A549 (cell line): ENCODE measurements at regions not wholly inside any gene's neighbourhood (a gene's known extent, or its start where the extent isn't known, plus 50 kb on each side); places are given as distances from the start of the nearest gene placed in this dataset.

ENCODE experiments used
- ATAC-seq, 2 experiments: fragments of 200-7000 bp in 1 of 2; fragments of >200 bp in 1 of 2; cut with Nextera tagmentation in 1 of 2; cut with Tn5 transposase in 1 of 2; 3 replicates each; pipeline versions ENCODE4 v1.8.0 to v1.9.1; 2018 to 2020; ENCODE audit warnings: mild to moderate bottlenecking in 1 of 2, moderate library complexity in 1 of 2
- CTCF ChIA-PET: fragments of 300-600 bp; sonication (Branson Sonifier 250); formaldehyde crosslinking; extraction: SDS; loops from one replicate; lab custom pipeline; 2021; ENCODE audit warnings: antibody characterized with exemption, inconsistent platforms; lab: Yijun Ruan, JAX
- POLR2A ChIA-PET: fragments of 350-600 bp; formaldehyde crosslinking; extraction: SDS; loops from one replicate; lab custom pipeline; 2021; ENCODE audit warnings: antibody characterized with exemption, inconsistent platforms; lab: Yijun Ruan, JAX
- DNase-seq, 2 experiments: peaks; one replicate each; pipeline versions ENCODE4 v3.0.0 to v3.0.0-alpha.2; 2011 to 2016; ENCODE audit warnings: low read depth in 1 of 2, low spot score in 1 of 2
- FAIRE-seq: peaks from 2 replicates; lab custom pipeline; 2011; peaks lifted over from hg19 to GRCh38; lab: Jason Lieb, UNC
- H3K27ac ChIP-seq, 2 experiments: fragments of >200 bp; sonication (Bioruptor Twin); formaldehyde crosslinking; 3 replicates each; pipeline ENCODE4 v1.5.1; 2016 to 2017
- H3K4me1 ChIP-seq: fragments of >200 bp; sonication (Bioruptor Twin); formaldehyde crosslinking; 3 replicates; pipeline ENCODE4 v1.6.1; 2016
- H3K4me2 ChIP-seq: fragments of >200 bp; sonication (Bioruptor Twin); formaldehyde crosslinking; 3 replicates; pipeline ENCODE4 v1.6.1; 2016
- H3K4me3 ChIP-seq: fragments of >200 bp; sonication (Bioruptor Twin); formaldehyde crosslinking; 3 replicates; pipeline ENCODE4 v1.5.1; 2016
- H3K9me3 ChIP-seq: fragments of >200 bp; sonication (Bioruptor Twin); formaldehyde crosslinking; 3 replicates; pipeline ENCODE4 v1.6.1; 2016
- BCL3 ChIP-seq: fragments of >200 bp; sonication (Bioruptor Twin); formaldehyde crosslinking; IDR thresholded peaks from 3 replicates; pipeline ENCODE4 v1.6.1; 2016
- CHD2 ChIP-seq: fragments of 150-350 bp; IDR thresholded peaks from 2 replicates; pipeline ENCODE4 v1.6.1; 2014; ENCODE audit warnings: low read length; ENCODE audit not compliant: partially characterized antibody
- E2F6 ChIP-seq: IDR thresholded peaks from 2 replicates; pipeline ENCODE4 v1.6.1; 2012; ENCODE audit warnings: low read depth, borderline replicate concordance
- EP300 ChIP-seq, 2 experiments: fragments of >200 bp; sonication (Bioruptor Twin); formaldehyde crosslinking; IDR thresholded peaks; 2 replicates in 1 of 2; 3 replicates in 1 of 2; pipeline ENCODE4 v1.6.1; 2016 to 2017
- FOSL2 ChIP-seq, 2 experiments: fragments of 450-650 bp in 1 of 2; fragments of >200 bp in 1 of 2; sonication (Bioruptor Twin) in 1 of 2; formaldehyde crosslinking; IDR thresholded peaks; 2 replicates each; pipeline versions ENCODE4 v1.5.0 to v1.6.1; 2016 to 2020; ENCODE audit warnings: mild to moderate bottlenecking in 1 of 2, moderate library complexity in 1 of 2
- HEYL ChIP-seq: fragments of 250-450 bp; sonication (Bioruptor Pico); IDR thresholded peaks from 2 replicates; pipeline ENCODE4 v1.8.0; 2021; ENCODE audit warnings: mild to moderate bottlenecking, moderate library complexity
- JUN ChIP-seq, 2 experiments: fragments of >200 bp; sonication (Bioruptor Twin); formaldehyde crosslinking; IDR thresholded peaks; 2 replicates in 1 of 2; 3 replicates in 1 of 2; pipeline ENCODE4 v1.6.1; 2016 to 2017
- KDM1A ChIP-seq: fragments of 200-600 bp; sonication (generic); IDR thresholded peaks from 2 replicates; pipeline ENCODE4 v1.6.1; 2016; ENCODE audit warnings: low read depth, mild to moderate bottlenecking
- MAX ChIP-seq: IDR thresholded peaks from 2 replicates; pipeline ENCODE4 v1.6.1; 2012
- MAZ ChIP-seq: fragments of 150-350 bp; IDR thresholded peaks from 2 replicates; pipeline ENCODE4 v1.6.1; 2014; ENCODE audit warnings: antibody characterized with exemption, low read depth, low read length, borderline replicate concordance
- NPAS2 ChIP-seq: fragments of 250-450 bp; sonication (Bioruptor Pico); IDR thresholded peaks from 2 replicates; pipeline ENCODE4 v1.8.0; 2022; ENCODE audit warnings: mild to moderate bottlenecking, moderate library complexity, borderline replicate concordance
- PHF8 ChIP-seq: fragments of 200-600 bp; sonication (generic); IDR thresholded peaks from 2 replicates; pipeline ENCODE4 v1.6.1; 2016; ENCODE audit warnings: low read depth, mild to moderate bottlenecking, antibody characterized with exemption, moderate library complexity, borderline replicate concordance
- POLR2A ChIP-seq: IDR thresholded peaks from 2 replicates; pipeline ENCODE4 v1.6.1; 2012; ENCODE audit warnings: mild to moderate bottlenecking, low read length
- POLR2AphosphoS2 ChIP-seq: conservative IDR thresholded peaks from 2 replicates; pipeline ENCODE4 v1.6.1; 2012; ENCODE audit warnings: low read length, improper control_type of control experiment, inconsistent platforms
- RCOR1 ChIP-seq: fragments of 150-350 bp; IDR thresholded peaks from 2 replicates; pipeline ENCODE4 v1.6.1; 2014; ENCODE audit warnings: antibody characterized with exemption, low read length, low read depth
- REST ChIP-seq: fragments of 200-600 bp; sonication (generic); IDR thresholded peaks from 2 replicates; pipeline ENCODE4 v1.6.1; 2016; ENCODE audit warnings: antibody characterized with exemption, mild to moderate bottlenecking, moderate library complexity
- SMC3 ChIP-seq: fragments of >200 bp; sonication (Bioruptor Twin); formaldehyde crosslinking; IDR thresholded peaks from 3 replicates; pipeline ENCODE4 v1.6.1; 2018; ENCODE audit warnings: inconsistent platforms
- TFCP2L1 ChIP-seq: fragments of 250-450 bp; sonication (Bioruptor Pico); IDR thresholded peaks from 2 replicates; pipeline ENCODE4 v1.5.0; 2021; ENCODE audit warnings: mild to moderate bottlenecking
- TP53 ChIP-seq: fragments of 250-450 bp; sonication (Bioruptor Pico); IDR thresholded peaks from 2 replicates; pipeline ENCODE4 v1.5.0; 2021; ENCODE audit warnings: mild to moderate bottlenecking, moderate library complexity
- ZC3H11A ChIP-seq: fragments of 450-650 bp; IDR thresholded peaks from 2 replicates; pipeline ENCODE4 v1.6.1; 2014; ENCODE audit warnings: antibody characterized with exemption, mild to moderate bottlenecking
- ZSCAN20 ChIP-seq: fragments of 250-450 bp; sonication (Bioruptor Pico); IDR thresholded peaks from 2 replicates; pipeline ENCODE4 v1.8.0; 2022; ENCODE audit warnings: mild to moderate bottlenecking, moderate library complexity
- WGBS: methylation state at CpG from one replicate; pipeline ENCODE4 v1.1.6; 2017; ENCODE audit errors: missing lambda C conversion rate; 5-methylcytosine and 5-hydroxymethylcytosine counted together

- ChIA-PET POLR2A (no interaction called here), CTCF (no interaction called here)
- FAIRE-seq (no peak), ATAC-seq (no peak), DNase-seq (no peak)
- Histone ChIP-seq H3K27ac (no peak overlapping the region), H3K4me3 (no peak overlapping the region), H3K4me1 (no peaks in the 10 kb centered on the region), H3K4me2 (no peak overlapping the region), H3K9me3 (no peaks in the 10 kb centered on the region)
- 33% methylated on average over 2 of the region's 2 CpGs for WGBS
- no peak for TF ChIP-seq NPAS2 (CRISPR knock-in tag)
- no peak for TF ChIP-seq POLR2A
- TF ChIP-seq ZC3H11A: no peak
- no peak for TF ChIP-seq ZSCAN20 (CRISPR knock-in tag)
- no peak for TF ChIP-seq REST
- no peak for TF ChIP-seq E2F6
- no peak for TF ChIP-seq PHF8
- no peak for TF ChIP-seq BCL3
- TF ChIP-seq SMC3: no peak
- TF ChIP-seq FOSL2 (IDR thresholded peaks at IDR 0.05): no peak
- no peak for TF ChIP-seq FOSL2 (CRISPR knock-in tag; IDR thresholded peaks at IDR 0.05)
- TF ChIP-seq RCOR1: no peak
- TF ChIP-seq EP300 (IDR thresholded peaks at IDR 0.05): no peak
- no peak for TF ChIP-seq TP53
- no peak for TF ChIP-seq CHD2
- TF ChIP-seq TFCP2L1 (CRISPR knock-in tag): no peak
- TF ChIP-seq KDM1A: no peak
- TF ChIP-seq MAZ: no peak
- no peak for TF ChIP-seq POLR2AphosphoS2
- TF ChIP-seq HEYL (CRISPR knock-in tag): no peak
Measured at GRCh38 chrX:112440277-112440676, 239.5 kb downstream of the LHFPL1 start.

- Histone ChIP-seq H3K4me2 (no peak overlapping the region), H3K4me3 (no peak overlapping the region)
- CTCF ChIA-PET: no interaction called here
- TF ChIP-seq MAX (no peak), JUN (IDR thresholded peaks at IDR 0.05) (no peak), CHD2 (no peak), ZC3H11A (no peak)
- TF ChIP-seq, all 56 proteins: peak for 0
- Histone ChIP-seq H3K27ac (no peak overlapping the region), H3K4me1 (no peaks in the 10 kb centered on the region), H3K9me3 (no peaks in the 10 kb centered on the region)
- 16% methylated on average over 1 of the region's 1 CpG for WGBS
- POLR2A ChIA-PET: no interaction called here
- FAIRE-seq (no peak), DNase-seq (no peak), ATAC-seq (no peak)
Measured at GRCh38 chrX:112424166-112424565, 255.6 kb downstream of the LHFPL1 start.
